Activated CD4-positive, CD25-positive, alpha-beta regulatory T cell treated with anti-CD3 and anti-CD28 coated beads, Interleukin-2, amount 50 U/mL, for 24 hours (primary cell): ENCODE measurements at regions not wholly inside any gene's neighbourhood (a gene's known extent, or its start where the extent isn't known, plus 50 kb on each side); places are given as distances from the start of the nearest gene placed in this dataset.
"Not testable (repeated sequence)": the region's sequence is repeated elsewhere in the genome, so short reads cannot be mapped to it uniquely, and the experiment has no call there.

Experiments
- ATAC-seq, 2 donors: fragments of 150-1000 bp; cut with Tn5 transposase; one replicate each; pipeline ENCODE4 v1.10.0; 2021; ENCODE audit warnings: mild to moderate bottlenecking in 1 of 2, moderate library complexity in 1 of 2

GRCh38 chr15:20367093-20367492 lies 174.5 kb downstream of the GOLGA6L6 start:
- ATAC-seq = no peak

- ATAC-seq = not testable (repeated sequence)
Observed at GRCh38 chr15:20363591-20363990, 178.0 kb downstream of the GOLGA6L6 start.

GRCh38 chr15:20361091-20361490 lies 180.5 kb downstream of the GOLGA6L6 start:
- no peak for ATAC-seq

GRCh38 chr15:20358779-20359414 lies 182.7 kb downstream of the GOLGA6L6 start:
- no peak for ATAC-seq

GRCh38 chr15:20358066-20358778 lies 183.4 kb downstream of the GOLGA6L6 start:
- no peak for ATAC-seq

GRCh38 chr15:20357481-20358065 lies 184.0 kb downstream of the GOLGA6L6 start:
- no peak for ATAC-seq

- ATAC-seq = no peak
Observed at GRCh38 chr15:20356911-20357480, 184.6 kb downstream of the GOLGA6L6 start.

- ATAC-seq = peak; percentile 41 to 57
Observed at GRCh38 chr15:20356444-20356910, 185.1 kb downstream of the GOLGA6L6 start.

GRCh38 chr15:20355256-20355868 lies 186.2 kb downstream of the GOLGA6L6 start:
- no peak for ATAC-seq

GRCh38 chr15:20354884-20355223 lies 186.7 kb downstream of the GOLGA6L6 start:
- ATAC-seq = not testable (repeated sequence)

GRCh38 chr15:20353966-20354883 lies 187.4 kb downstream of the GOLGA6L6 start:
- ATAC-seq = peak in 1 of 2 donors; percentile 14

- ATAC-seq = no peak
Observed at GRCh38 chr15:20352241-20353200, 189.1 kb downstream of the GOLGA6L6 start.

GRCh38 chr15:20351448-20351971 lies 190.1 kb downstream of the GOLGA6L6 start:
- ATAC-seq = no peak

- ATAC-seq = no peak
Observed at GRCh38 chr15:20349774-20350498, 191.7 kb downstream of the GOLGA6L6 start.

- no peak for ATAC-seq
Observed at GRCh38 chr15:20348900-20349773, 192.5 kb downstream of the GOLGA6L6 start.

- no peak for ATAC-seq
Observed at GRCh38 chr15:20348291-20348899, 193.2 kb downstream of the GOLGA6L6 start.

GRCh38 chr15:20346082-20346805 lies 195.4 kb downstream of the GOLGA6L6 start:
- no peak for ATAC-seq
